ENCODE measurements at regions not wholly inside any gene's neighbourhood (a gene's known extent, or its start where the extent isn't known, plus 50 kb on each side); places are given as distances from the start of the nearest gene placed in this dataset.

- no peak overlapping the region for H3K4me3 ChIP-seq (ENCODE audit: low read depth, low read length)
- DNase-seq (ENCODE audit: low read depth) = peak; percentile 58
- TF ChIP-seq CTCF (conservative IDR thresholded peaks at IDR 0.05; ENCODE audit: low read depth, low read length) = peak; percentile 72
These were observed 314.3 kb upstream of the OR4E1 start for GRCh38 chr14:21987937-21988336.

DNA sequence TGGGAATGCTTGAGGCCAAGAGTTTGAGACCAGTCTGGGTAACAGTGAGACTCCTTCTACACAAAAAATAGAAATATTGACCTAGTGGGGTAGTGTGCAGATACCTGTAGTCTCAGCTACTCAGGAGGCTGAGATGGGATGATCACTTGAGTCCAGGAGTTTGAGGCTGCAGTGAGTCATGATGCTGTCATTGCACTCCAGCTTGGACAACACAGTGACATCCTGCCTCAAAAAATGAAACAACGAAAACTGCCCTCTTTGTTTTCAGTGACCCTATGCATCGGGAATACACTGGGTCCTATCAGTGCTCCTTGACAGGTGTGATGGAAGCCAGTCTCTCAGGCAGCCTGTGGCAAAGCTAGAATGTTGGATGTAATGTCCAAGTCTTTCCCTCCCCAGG is 311.5 kb upstream of the OR4E1 start:
- no peak for TF ChIP-seq CTCF (conservative IDR thresholded peaks at IDR 0.05; ENCODE audit: low read depth, low read length)
- H3K4me3 ChIP-seq (ENCODE audit: low read depth, low read length) = no peak overlapping the region
- no peak for DNase-seq (ENCODE audit: low read depth)

- no peak for DNase-seq (ENCODE audit: low read depth)
These were observed 305.3 kb upstream of the OR4E1 start for GRCh38 chr14:21978999-21979314.

GRCh38 chr14:21978184-21978998 is 304.8 kb upstream of the OR4E1 start:
- H3K4me3 ChIP-seq (ENCODE audit: low read depth, low read length) = no peak overlapping the region
- peak; percentile 35 for DNase-seq (ENCODE audit: low read depth)
- TF ChIP-seq CTCF (conservative IDR thresholded peaks at IDR 0.05; ENCODE audit: low read depth, low read length) = peak; percentile 77

More at GRCh38 chr14:21978999-21979314, 305.3 kb upstream of the OR4E1 start:
- H3K4me3 ChIP-seq (ENCODE audit: low read depth, low read length) = no peak overlapping the region
- no peak for TF ChIP-seq CTCF (conservative IDR thresholded peaks at IDR 0.05; ENCODE audit: low read depth, low read length)

- no peak for DNase-seq (ENCODE audit: low read depth)
- no peak for TF ChIP-seq CTCF (conservative IDR thresholded peaks at IDR 0.05; ENCODE audit: low read depth, low read length)
- H3K4me3 ChIP-seq (ENCODE audit: low read depth, low read length) = no peak overlapping the region
These were observed 301.1 kb upstream of the OR4E1 start for GRCh38 chr14:21974741-21975140.

GRCh38 chr14:21965042-21965441 is 291.4 kb upstream of the OR4E1 start:
- no peak for TF ChIP-seq CTCF (conservative IDR thresholded peaks at IDR 0.05; ENCODE audit: low read depth, low read length)
- DNase-seq (ENCODE audit: low read depth) = no peak
- H3K4me3 ChIP-seq (ENCODE audit: low read depth, low read length) = no peak overlapping the region

DNA sequence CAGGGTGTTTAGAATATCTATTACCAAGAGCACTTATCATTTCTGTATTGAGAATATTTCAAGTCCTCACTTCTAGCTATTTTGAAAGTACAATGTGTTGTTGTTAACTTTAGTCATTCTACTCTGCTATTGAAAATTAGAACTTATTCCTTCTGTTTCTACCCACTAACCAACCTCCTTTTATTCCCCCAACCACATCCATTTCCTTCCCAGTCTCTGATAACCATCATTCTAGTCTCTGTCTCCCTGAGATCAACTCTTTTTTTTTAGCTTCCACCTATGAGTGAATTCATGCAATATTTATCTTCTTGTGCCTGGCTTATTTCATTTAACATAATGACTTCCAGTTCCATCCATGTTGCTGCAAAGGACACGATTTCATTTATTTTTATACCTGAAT is 290.6 kb upstream of the OR4E1 start:
- no peak overlapping the region for H3K4me3 ChIP-seq (ENCODE audit: low read depth, low read length)
- TF ChIP-seq CTCF (conservative IDR thresholded peaks at IDR 0.05; ENCODE audit: low read depth, low read length) = no peak
- DNase-seq (ENCODE audit: low read depth) = no peak

Measured in choroid plexus epithelial cell (primary cell).